ENCODE measurements at regions not wholly inside any gene's neighbourhood (a gene's known extent, or its start where the extent isn't known, plus 50 kb on each side); places are given as distances from the start of the nearest gene placed in this dataset.

DNA sequence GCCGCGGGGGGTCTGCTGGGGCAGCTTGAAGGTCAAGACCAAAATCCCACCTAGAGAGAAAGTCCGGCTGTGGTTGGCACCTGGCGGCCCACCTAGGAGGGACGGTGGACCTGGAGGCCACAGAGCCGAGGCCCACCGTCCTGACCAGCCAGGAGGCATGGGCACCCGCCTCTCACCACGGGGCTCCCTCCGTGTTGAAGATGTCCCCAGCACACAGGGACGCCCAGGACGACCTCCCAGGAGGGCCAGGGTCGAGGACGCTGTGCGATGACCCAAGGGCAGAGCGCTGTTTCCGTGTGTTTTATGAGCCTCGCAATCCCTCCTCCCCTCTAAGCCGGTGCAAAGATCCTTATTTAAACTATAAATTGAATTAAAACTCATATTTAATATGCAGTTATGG, 131.2 kb downstream of the C16orf95 start:
- TF ChIP-seq, protein P1, sequence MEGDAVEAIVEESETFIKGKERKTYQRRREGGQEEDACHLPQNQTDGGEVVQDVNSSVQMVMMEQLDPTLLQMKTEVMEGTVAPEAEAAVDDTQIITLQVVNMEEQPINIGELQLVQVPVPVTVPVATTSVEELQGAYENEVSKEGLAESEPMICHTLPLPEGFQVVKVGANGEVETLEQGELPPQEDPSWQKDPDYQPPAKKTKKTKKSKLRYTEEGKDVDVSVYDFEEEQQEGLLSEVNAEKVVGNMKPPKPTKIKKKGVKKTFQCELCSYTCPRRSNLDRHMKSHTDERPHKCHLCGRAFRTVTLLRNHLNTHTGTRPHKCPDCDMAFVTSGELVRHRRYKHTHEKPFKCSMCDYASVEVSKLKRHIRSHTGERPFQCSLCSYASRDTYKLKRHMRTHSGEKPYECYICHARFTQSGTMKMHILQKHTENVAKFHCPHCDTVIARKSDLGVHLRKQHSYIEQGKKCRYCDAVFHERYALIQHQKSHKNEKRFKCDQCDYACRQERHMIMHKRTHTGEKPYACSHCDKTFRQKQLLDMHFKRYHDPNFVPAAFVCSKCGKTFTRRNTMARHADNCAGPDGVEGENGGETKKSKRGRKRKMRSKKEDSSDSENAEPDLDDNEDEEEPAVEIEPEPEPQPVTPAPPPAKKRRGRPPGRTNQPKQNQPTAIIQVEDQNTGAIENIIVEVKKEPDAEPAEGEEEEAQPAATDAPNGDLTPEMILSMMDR (conservative IDR thresholded peaks at IDR 0.05; ENCODE audit: control insufficient read depth, insufficient read depth, low read depth, low read length) = no peak
- DNase-seq (ENCODE audit: low read depth) = no peak
- no peak overlapping the region for H3K4me3 ChIP-seq (ENCODE audit: control insufficient read depth, low read depth, low read length)

DNA sequence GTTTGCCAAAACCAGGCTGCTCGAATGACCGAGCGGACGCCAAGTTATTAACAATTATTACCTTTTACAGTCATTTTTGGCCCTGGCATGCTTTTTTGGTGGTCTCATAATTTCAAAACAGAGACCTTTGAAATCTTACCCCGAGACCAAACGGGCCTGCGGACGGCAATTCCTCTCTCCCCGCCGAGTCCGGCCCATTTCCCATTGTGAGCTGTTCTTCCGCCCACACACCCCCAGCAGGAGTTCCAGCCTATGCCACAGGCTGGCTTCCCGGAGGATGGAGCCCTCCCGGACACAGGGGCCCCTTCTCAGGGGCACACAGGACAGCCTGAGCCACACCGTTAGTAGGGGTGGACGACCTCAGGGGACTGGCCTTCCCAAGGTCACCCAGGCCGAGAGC, 130.7 kb downstream of the C16orf95 start:
- no peak for DNase-seq (ENCODE audit: low read depth)

DNA sequence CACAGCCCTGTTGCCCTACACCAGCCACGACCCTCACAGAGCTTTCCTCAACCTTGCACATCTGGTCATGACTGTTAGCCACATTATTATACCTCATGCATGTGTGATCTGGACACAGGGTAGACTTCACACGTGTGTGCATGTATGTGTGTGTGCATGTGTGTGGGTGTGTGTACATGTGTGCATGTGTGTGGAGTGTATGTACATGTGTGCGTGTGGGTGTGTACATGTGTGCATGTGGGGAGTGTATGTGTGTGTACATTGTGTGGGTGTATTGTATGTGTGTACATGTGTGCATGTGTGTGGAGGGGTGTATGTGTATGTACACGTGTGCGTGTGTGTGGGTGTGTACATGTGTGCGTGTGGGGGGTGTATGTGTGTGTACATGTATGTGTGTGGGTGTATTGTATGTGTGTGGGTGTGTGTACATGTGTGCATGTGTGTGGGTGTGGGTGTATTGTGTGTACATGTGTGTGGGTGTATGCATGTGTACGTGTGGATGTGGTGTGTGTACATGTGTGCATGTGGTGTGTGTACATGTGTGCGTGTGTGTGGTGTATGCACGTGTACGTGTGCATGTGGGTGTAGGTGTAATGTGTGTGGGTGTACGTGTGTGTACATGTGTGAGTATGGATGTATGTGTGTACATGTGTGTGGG, 130.2 kb downstream of the C16orf95 start:
- no peak for DNase-seq (ENCODE audit: low read depth)
- no peak overlapping the region for H3K4me3 ChIP-seq (ENCODE audit: control insufficient read depth, low read depth, low read length)
- TF ChIP-seq, protein P1 (conservative IDR thresholded peaks at IDR 0.05; ENCODE audit: control insufficient read depth, insufficient read depth, low read depth, low read length) = no peak

More for the DNA sequence above, 130.7 kb downstream of the C16orf95 start:
- H3K4me3 ChIP-seq (ENCODE audit: control insufficient read depth, low read depth, low read length) = no peak overlapping the region
- TF ChIP-seq, protein P1 (conservative IDR thresholded peaks at IDR 0.05; ENCODE audit: control insufficient read depth, insufficient read depth, low read depth, low read length) = no peak

DNA sequence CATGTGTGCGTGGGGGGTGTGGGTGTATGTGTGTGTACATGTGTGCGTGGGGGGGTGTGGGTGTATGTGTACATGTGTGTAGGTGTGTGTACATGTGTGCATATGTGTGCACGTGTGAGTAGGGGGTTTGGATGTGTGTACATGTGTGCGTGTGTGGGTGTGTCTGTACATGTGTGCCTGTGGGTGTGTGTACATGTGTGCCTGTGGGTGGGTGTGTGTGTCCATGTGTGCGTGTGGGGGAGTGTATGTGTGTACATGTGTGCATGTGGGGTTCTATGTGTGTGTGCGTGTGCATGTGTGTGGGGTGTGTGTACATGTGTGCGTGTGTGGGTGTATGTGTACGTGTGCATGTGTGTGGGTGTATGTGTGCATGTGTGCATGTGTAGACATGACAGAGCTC, 129.1 kb downstream of the C16orf95 start:
- TF ChIP-seq, protein P1 (conservative IDR thresholded peaks at IDR 0.05; ENCODE audit: control insufficient read depth, insufficient read depth, low read depth, low read length) = no peak
- H3K4me3 ChIP-seq (ENCODE audit: control insufficient read depth, low read depth, low read length) = no peak overlapping the region
- DNase-seq (ENCODE audit: low read depth) = no peak

DNA sequence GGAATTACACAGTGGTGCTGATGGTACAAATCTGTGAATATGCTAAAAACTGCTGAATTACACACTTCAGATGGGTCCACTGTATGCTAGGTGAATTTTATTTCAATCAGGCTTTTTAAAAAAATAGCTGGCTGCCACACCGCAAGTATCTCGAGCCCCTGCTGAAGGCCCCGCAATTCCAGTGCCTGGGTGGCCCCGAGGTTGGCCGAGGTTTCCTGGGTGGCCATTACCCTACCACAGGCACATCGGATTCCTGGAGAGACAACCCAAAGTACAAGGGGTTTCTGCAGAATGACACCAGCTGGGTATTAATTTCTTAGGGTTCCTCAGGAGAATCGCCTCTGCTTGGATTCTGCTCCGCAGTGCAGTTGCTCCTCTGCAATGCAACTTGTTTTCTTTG, 127.8 kb downstream of the C16orf95 start:
- no peak for DNase-seq (ENCODE audit: low read depth)
- TF ChIP-seq, protein P1 (conservative IDR thresholded peaks at IDR 0.05; ENCODE audit: control insufficient read depth, insufficient read depth, low read depth, low read length) = no peak
- H3K4me3 ChIP-seq (ENCODE audit: control insufficient read depth, low read depth, low read length) = no peak overlapping the region

DNA sequence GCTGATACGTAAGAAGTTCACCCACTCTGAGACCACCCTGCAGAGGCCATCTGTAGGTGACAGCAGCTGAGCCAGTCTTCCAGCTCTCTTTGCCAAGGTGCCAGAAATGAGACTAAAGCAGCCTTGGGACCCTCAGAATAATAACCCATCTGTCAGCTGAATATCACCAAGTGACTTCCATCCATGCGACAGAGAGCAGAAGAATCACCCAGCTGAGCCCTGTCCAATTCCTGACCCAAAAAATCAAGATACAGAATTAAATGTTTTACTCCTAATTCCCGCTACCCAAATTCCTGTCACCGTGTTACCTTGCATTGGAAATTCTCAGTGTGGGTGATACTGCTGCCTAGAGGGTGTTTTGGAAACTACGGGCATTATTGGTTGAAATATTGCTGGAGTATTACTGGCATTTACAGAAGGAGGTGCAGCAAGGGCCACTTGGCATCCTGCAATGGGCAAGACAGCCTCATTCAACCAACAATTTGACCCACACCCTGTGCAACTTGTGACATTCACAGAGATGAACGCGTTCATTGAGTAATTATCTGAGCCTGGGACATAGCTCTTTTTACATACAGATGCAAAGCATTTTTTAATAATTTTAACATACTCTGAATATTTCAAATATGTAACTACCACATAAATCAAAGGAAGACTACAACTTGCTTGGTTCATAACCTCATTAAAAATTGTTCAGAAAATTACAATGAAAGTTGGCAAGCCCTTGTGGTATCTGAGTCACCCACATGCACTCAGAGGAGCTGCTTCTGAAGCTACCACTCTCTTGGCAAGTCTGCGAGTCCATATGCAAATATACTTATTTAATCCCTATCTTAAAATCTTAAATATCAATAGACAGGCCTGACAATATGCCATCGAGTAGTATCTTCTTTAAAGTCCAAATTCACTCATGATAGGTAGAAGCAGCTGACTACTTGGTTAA, 126.6 kb downstream of the C16orf95 start:
- no peak overlapping the region for H3K4me3 ChIP-seq (ENCODE audit: control insufficient read depth, low read depth, low read length)
- DNase-seq (ENCODE audit: low read depth) = peak; percentile 48
- TF ChIP-seq, protein P1 (conservative IDR thresholded peaks at IDR 0.05; ENCODE audit: control insufficient read depth, insufficient read depth, low read depth, low read length) = peak; percentile 50

All from fibroblast of mammary gland (primary cell).